IPS DF 6.9 (cell line): ENCODE measurements at regions not wholly inside any gene's neighbourhood (a gene's known extent, or its start where the extent isn't known, plus 50 kb on each side); places are given as distances from the start of the nearest gene placed in this dataset.
"Not testable (repeated sequence)": the region's sequence is repeated elsewhere in the genome, so short reads cannot be mapped to it uniquely, and the experiment has no call there.

Experiments
- DNase-seq: peaks from one replicate; pipeline ENCODE4 v3.0.0-alpha.2; 2013; ENCODE audit warnings: low read depth, low spot score
- H3K27ac ChIP-seq: one replicate; pipeline ENCODE4 v1.5.1; 2013; ENCODE audit warnings: low read length, control low read depth
- H3K27me3 ChIP-seq: 2 replicates; pipeline ENCODE4 v1.6.1; 2013; ENCODE audit warnings: mild to moderate bottlenecking, low read length; ENCODE audit not compliant: control insufficient read depth, insufficient read depth
- H3K36me3 ChIP-seq: 2 replicates; pipeline ENCODE4 v1.6.1; 2013; ENCODE audit warnings: low read length; ENCODE audit not compliant: control insufficient read depth, insufficient read depth
- H3K4me1 ChIP-seq: 2 replicates; pipeline ENCODE4 v1.6.1; 2013; ENCODE audit warnings: low read length; ENCODE audit not compliant: control insufficient read depth, insufficient read depth
- H3K4me3 ChIP-seq: 2 replicates; pipeline ENCODE4 v1.5.1; 2013; ENCODE audit warnings: mild to moderate bottlenecking, low read length
- H3K9me3 ChIP-seq: 2 replicates; pipeline ENCODE4 v1.6.1; 2013; ENCODE audit warnings: low read length, inconsistent platforms; ENCODE audit not compliant: control insufficient read depth, insufficient read depth
- WGBS: extraction: QIAGEN DNeasy Blood & Tissue Kit; methylation state at CpG from one replicate; pipeline ENCODE4 v1.1.7; 2013; ENCODE audit warnings: mixed read lengths, missing lambda C conversion rate; ENCODE audit not compliant: insufficient read length, insufficient coverage; 5-methylcytosine and 5-hydroxymethylcytosine counted together

GRCh38 chrX:125651426-125651825 is 331.8 kb downstream of the TEX13C start:
- H3K9me3 ChIP-seq: no peaks in the 10 kb centered on the region
- no peaks in the 10 kb centered on the region for H3K4me1 ChIP-seq
- no CpG with 5 or more reads among the region's 1 CpG for WGBS
- no peak overlapping the region for H3K27ac ChIP-seq
- no peaks in the 10 kb centered on the region for H3K27me3 ChIP-seq
- H3K36me3 ChIP-seq: no peaks in the 10 kb centered on the region
- no peak for DNase-seq
- H3K4me3 ChIP-seq: no peak overlapping the region

- H3K9me3 ChIP-seq: no peaks in the 10 kb centered on the region
- H3K4me1 ChIP-seq: no peaks in the 10 kb centered on the region
- H3K27ac ChIP-seq: no peak overlapping the region
- H3K36me3 ChIP-seq: no peaks in the 10 kb centered on the region
- H3K27me3 ChIP-seq: no peaks in the 10 kb centered on the region
- no peak for DNase-seq
- H3K4me3 ChIP-seq: no peak overlapping the region
- WGBS: no CpG with 5 or more reads among the region's 2 CpGs
Observed at GRCh38 chrX:125654501-125654900, 334.8 kb downstream of the TEX13C start.

- no peak overlapping the region for H3K27ac ChIP-seq
- no peaks in the 10 kb centered on the region for H3K27me3 ChIP-seq
- H3K4me3 ChIP-seq: no peak overlapping the region
- H3K9me3 ChIP-seq: no peaks in the 10 kb centered on the region
- DNase-seq: no peak
- H3K4me1 ChIP-seq: no peaks in the 10 kb centered on the region
- no peaks in the 10 kb centered on the region for H3K36me3 ChIP-seq
Observed at GRCh38 chrX:125673758-125674157, 354.1 kb downstream of the TEX13C start.

- Histone ChIP-seq H3K36me3 (no peaks in the 10 kb centered on the region), H3K9me3 (no peaks in the 10 kb centered on the region), H3K27ac (no peak overlapping the region), H3K27me3 (no peaks in the 10 kb centered on the region), H3K4me1 (no peaks in the 10 kb centered on the region), H3K4me3 (no peak overlapping the region)
- no CpG with 5 or more reads among the region's 3 CpGs for WGBS
- DNase-seq: no peak
Observed at GRCh38 chrX:125678258-125678657, 358.6 kb downstream of the TEX13C start.

GRCh38 chrX:125680366-125680765 is 360.7 kb downstream of the TEX13C start:
- no peak overlapping the region for H3K4me3 ChIP-seq
- H3K27me3 ChIP-seq: no peaks in the 10 kb centered on the region
- H3K36me3 ChIP-seq: no peaks in the 10 kb centered on the region
- H3K4me1 ChIP-seq: no peaks in the 10 kb centered on the region
- no peak overlapping the region for H3K27ac ChIP-seq
- no peak for DNase-seq
- no peaks in the 10 kb centered on the region for H3K9me3 ChIP-seq

- Histone ChIP-seq H3K4me1 (no peaks in the 10 kb centered on the region), H3K9me3 (no peaks in the 10 kb centered on the region), H3K27ac (no peak overlapping the region), H3K27me3 (no peaks in the 10 kb centered on the region), H3K4me3 (no peak overlapping the region), H3K36me3 (no peaks in the 10 kb centered on the region)
- no peak for DNase-seq
- WGBS: no CpG with 5 or more reads among the region's 2 CpGs
Observed at GRCh38 chrX:125681058-125681457, 361.4 kb downstream of the TEX13C start.

GRCh38 chrX:125681507-125681906 is 361.8 kb downstream of the TEX13C start:
- Histone ChIP-seq H3K36me3 (no peaks in the 10 kb centered on the region), H3K9me3 (no peaks in the 10 kb centered on the region), H3K4me1 (no peaks in the 10 kb centered on the region), H3K27ac (no peak overlapping the region), H3K4me3 (no peak overlapping the region), H3K27me3 (no peaks in the 10 kb centered on the region)
- DNase-seq: no peak

- H3K9me3 ChIP-seq, DNase-seq, H3K4me1 ChIP-seq, H3K27me3 ChIP-seq, H3K4me3 ChIP-seq, H3K27ac ChIP-seq, H3K36me3 ChIP-seq: not testable (repeated sequence)
- no CpG with 5 or more reads among the region's 33 CpGs for WGBS
Observed at GRCh38 chrX:125690522-125690921, 370.9 kb downstream of the TEX13C start.

GRCh38 chrX:125694171-125694570 is 374.5 kb downstream of the TEX13C start:
- no peaks in the 10 kb centered on the region for H3K27me3 ChIP-seq
- no CpG with 5 or more reads among the region's 1 CpG for WGBS
- no peak overlapping the region for H3K27ac ChIP-seq
- no peaks in the 10 kb centered on the region for H3K36me3 ChIP-seq
- no peak for DNase-seq
- H3K4me3 ChIP-seq: no peak overlapping the region
- no peaks in the 10 kb centered on the region for H3K4me1 ChIP-seq
- no peaks in the 10 kb centered on the region for H3K9me3 ChIP-seq

- no CpG with 5 or more reads among the region's 2 CpGs for WGBS
- Histone ChIP-seq H3K4me3 (no peak overlapping the region), H3K9me3 (no peaks in the 10 kb centered on the region), H3K4me1 (no peaks in the 10 kb centered on the region), H3K27me3 (no peaks in the 10 kb centered on the region), H3K27ac (no peak overlapping the region), H3K36me3 (no peaks in the 10 kb centered on the region)
- no peak for DNase-seq
Observed at GRCh38 chrX:125709074-125709473, 389.4 kb downstream of the TEX13C start.

- no CpG with 5 or more reads among the region's 4 CpGs for WGBS
Observed at GRCh38 chrX:125709532-125709931, 389.9 kb downstream of the TEX13C start.

More at GRCh38 chrX:125709532-125709931, 389.9 kb downstream of the TEX13C start:
- Histone ChIP-seq H3K27me3 (no peaks in the 10 kb centered on the region), H3K27ac (no peak overlapping the region), H3K4me3 (no peak overlapping the region), H3K9me3 (no peaks in the 10 kb centered on the region), H3K36me3 (no peaks in the 10 kb centered on the region), H3K4me1 (no peaks in the 10 kb centered on the region)
- DNase-seq: no peak
